Tibial nerve (tissue), 3 donors: ENCODE measurements at regions not wholly inside any gene's neighbourhood (a gene's known extent, or its start where the extent isn't known, plus 50 kb on each side); places are given as distances from the start of the nearest gene placed in this dataset.

Experiments
- CTCF ChIP-seq, 5 experiments: fragments of 200-600 bp in 3 of 5; fragments of 450-650 bp in 2 of 5; sonication (generic) in 3 of 5; IDR thresholded peaks; one replicate each; pipeline ENCODE4 v1.5.1; 2016 to 2019; ENCODE audit warnings: antibody characterized with exemption in 5 of 5, mild to moderate bottlenecking in 3 of 5, moderate library complexity in 2 of 5
- POLR2A ChIP-seq, 2 donors: fragments of 450-650 bp; IDR thresholded peaks; one replicate each; pipeline ENCODE4 v1.6.1; 2017; ENCODE audit warnings: antibody characterized with exemption in 2 of 2, mild to moderate bottlenecking in 2 of 2, moderate library complexity in 2 of 2

GRCh38 chr6:132143258-132143657, 192.1 kb upstream of the CCN2 start:
- no peak for TF ChIP-seq CTCF (IDR thresholded peaks at IDR 0.05)
- no peak for TF ChIP-seq POLR2A (IDR thresholded peaks at IDR 0.05)
